Inflammatory macrophage treated with lipopolysaccharide for 4 hours (primary cell): ENCODE measurements at regions not wholly inside any gene's neighbourhood (a gene's known extent, or its start where the extent isn't known, plus 50 kb on each side); places are given as distances from the start of the nearest gene placed in this dataset.

Experiments
- DNase-seq: peaks from one replicate; pipeline ENCODE4 v3.0.0-alpha.2; 2020

DNA sequence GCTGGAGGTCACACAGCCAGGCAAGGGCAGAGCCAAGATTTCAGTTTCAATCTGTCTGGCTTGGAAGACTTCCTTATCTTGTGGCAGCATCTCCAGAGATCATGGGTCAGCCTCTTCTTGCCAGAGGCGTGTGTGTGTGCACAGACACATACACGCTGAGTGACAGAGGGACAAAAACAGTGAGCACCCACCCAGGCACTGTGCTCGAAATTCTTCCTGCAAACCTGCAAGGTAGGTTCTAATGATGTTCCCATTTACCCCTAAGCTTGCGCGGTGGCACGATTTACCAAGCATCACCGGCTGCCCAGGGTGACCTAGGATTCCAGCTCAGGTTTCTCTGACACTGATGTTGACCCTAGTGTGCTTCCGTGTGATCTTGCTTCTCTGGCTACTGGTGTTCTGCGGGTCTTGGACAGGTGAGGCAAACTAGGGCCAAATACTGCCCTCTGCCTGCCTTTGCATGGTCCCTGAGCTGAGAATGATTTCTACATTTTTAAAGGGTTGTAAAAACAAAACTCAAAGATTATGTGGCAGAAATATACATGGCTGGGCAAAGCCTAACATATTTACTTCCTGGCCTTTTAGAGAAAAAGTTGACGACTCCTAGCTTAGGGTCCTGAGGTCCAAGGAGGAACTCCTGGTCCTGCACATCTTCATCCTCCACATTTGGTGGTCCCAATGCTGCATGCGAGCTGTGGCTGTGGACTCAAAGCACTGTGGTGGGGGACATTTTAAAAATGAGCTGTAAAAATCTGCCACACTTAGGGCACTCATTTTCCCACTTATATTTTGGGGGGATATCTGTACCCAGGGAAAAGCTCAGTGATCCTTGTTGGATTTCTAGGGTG, 268.5 kb downstream of the RPS24 start:
- peak; percentile 54 for DNase-seq

DNA sequence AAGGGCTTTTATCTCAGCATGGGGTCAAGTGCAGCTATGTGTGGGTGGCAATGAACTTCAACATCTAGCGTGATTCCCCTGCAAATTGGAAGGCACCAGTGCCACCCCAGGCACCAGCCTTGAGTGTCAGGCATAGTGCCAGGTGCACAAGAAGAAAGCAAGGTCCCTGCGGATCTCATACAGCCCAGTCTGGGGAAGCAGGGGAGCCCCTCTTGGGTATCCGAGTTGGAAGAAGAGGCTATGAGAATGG, 269.0 kb downstream of the RPS24 start:
- DNase-seq: no peak

DNA sequence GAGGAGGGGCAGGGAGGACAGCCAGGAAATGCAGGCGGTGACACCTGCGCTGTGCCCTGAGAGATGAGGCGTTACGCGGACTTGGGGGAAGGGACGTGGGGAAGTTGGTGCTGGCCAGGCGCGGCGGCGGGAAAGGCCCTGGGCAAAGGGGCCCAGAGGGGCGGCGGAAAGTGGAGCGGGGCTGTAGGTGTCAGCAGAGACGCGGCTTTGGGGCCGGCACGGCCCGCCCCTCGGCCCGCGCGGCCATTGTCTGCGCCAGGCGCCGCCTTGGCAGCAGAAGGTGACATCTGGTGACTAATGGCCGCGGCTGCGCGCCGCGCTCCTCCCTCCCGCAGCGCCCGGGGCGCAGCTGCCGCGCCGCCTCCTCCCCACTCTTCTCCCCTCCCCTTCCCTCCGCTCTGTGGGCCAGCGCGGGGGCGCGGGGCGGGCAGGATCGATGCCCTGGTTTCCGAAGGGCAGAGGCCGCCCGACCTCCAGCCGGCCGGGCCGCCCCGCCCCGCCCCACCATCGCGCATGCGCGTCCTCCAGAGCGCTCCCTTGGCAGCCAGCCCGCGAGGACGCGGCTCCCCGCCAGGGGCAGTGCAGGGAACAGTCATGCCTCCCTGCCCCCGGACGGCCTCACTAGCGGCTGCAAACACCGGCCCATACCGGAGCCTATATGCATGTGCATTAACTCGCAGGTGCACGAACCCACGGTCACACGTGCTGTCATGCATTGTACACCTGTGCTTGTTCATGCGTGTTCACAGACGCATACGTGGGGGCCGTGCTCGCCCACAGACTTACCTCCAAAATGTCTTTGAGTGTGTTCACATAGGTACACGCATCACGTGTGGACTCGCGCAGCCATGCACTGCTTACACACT, 269.6 kb downstream of the RPS24 start:
- DNase-seq: peak; percentile 96

DNA sequence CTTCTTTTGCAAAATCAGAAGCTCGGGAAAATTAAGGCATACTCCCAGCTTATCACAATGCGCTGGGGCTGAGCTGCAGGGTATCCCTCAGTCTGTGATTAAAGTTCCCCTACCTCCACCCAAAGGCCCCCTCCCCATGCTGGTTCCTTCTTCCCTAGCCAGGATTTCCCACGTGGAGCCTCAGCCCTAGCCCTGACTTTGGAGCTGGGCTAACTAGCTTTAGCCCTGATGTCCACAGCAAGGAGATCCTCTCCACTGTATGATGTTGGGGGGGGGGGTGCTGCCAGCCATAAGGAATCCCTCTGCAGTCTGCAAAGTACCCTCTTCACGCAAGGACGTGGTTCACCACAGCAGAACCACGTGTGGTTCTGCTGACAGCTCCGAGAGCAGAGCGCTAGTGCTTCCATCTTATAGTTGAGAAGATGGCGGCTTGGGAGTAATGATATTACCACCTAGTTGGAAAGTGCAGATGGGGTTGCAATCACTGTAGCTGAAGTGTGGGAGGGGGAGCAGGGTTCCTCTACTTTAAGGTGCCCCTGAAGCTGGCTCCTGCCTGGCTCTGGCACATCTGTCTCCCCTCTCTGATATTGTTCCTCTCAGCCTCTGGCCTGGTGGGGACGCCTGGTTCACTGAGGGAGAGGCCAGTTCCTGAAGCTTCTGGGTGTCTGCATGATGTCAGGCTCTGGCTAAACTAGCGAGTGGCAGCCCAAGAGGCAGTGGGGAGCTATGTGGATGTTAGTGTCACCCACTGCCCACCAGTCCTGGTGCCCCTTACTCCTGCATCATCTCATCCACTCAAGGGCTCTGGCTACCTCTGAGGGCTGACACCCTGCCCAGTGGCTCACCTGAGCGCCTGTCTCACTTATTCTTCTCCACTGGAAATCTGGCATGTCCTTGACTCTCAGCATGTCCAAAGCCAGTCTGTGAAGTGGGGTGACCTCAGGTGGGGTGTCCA, 270.7 kb downstream of the RPS24 start:
- no peak for DNase-seq

DNA sequence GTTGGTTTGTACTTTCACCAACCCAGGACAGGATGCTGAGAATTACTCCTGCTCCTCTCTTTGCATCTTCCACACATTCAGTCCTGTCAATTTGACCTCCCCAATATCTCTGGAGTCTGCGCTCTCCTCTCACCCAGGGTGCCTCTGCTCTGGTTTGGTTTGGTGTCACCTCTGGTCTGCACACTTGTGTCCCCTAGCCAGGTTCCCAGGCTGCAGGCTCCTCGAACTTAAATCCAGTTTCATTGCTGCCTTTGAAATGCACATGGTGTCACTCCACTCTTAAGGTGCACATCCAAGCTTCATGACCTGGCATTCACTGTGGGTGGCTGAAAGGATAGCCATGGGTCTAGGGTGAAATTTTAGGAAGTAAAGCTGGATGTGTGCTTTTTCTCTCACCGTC, 271.6 kb downstream of the RPS24 start:
- DNase-seq: no peak

DNA sequence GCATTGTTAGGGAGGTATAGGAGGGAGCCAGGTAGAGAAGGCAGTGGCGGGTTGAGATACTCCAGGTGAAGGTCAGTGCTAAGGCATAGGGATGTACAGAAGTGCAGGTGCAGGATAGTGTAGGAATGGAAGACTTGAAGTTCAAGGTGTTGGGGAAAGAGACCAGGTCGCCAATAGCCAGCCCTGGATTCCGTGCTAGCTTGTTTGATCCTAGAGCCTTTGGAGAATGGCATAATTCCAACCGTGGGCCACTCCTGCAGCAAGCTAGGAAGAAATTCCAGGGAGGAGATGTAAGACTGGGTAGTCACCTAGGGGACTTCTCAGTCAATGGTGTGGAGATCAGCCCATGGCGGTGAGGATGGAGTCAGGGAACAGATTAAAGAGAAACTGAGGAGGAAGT, 272.7 kb downstream of the RPS24 start:
- no peak for DNase-seq

DNA sequence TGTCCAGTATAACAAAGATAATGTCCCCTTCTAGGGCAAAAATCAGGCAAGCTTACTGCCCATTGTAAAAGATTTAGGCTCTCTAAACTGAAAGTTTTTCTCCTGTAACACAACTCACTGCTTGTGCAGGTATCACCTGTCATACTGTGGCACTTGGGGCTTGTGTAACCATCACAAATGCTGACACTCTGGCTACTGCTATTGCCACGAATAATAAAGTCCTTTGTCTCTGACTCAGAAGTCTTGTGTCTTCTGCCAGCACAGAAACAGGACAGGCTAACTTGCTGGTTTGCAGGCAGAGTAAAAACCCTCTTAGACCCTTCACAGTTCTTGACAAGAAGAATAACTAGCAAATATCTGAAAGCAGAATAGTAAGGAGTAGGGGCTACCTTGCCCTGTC, 273.9 kb downstream of the RPS24 start:
- DNase-seq: no peak

DNA sequence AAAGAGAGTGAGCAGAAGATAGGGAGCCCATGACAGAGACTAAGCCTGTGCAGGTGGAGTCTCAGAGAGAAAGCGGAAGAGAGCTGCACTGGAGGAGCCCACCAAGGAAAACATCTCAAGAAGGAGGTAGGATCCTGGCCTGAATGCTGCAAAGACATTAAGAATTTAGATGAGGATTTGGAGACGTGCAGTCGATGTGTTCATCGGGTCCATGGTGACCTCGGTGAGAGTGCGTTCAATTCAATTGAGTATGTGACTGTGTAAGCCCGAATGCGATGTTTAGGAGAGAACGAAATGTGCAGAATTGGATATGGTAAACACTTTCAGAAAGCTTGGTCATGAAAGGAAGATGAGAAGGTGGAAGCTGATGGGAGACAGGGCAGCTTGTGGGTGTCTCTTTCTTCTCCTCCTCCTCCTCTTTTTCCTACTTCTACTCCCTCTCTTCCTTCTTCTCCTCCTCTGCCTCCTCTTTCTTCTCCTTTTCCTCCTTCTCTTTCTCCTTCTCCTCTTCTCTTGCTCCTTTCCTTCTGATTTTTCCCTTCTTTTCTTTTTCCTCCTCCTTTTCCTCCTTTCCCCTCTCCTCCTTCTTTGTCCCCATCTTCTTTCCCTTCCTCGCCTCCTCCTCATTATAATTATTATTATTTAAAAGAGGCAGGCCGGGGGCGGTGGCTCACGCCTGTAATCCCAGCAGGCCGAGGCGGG, 276.0 kb downstream of the RPS24 start:
- DNase-seq: no peak

DNA sequence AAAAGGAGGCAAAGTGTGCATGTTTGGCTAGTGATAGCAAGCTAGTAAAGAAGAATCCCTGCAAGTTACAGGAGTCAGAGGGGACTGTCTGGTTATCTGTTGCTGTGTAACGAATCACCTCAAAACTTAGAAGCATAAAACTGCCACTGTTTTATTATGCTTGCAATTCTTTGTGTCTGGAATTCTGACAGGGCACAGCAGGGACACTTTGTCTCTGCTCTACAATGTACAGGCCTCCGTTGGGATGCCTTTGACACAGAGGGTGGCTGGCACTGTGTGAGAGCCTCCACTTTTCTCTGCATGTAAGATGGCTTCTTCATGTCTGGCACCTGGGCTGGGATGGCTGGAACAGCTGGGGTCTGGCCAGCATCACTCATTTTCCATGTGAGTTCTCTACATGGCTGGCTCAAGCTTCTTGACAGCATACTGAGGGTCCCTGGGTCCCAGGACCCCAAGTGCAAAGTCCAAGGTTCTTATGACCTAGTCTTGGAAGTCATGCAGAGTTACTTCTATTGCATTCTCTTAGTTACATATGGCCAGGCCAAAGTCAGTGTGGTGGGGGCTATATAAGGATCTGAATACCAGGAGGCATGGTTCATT, 276.9 kb downstream of the RPS24 start:
- no peak for DNase-seq

DNA sequence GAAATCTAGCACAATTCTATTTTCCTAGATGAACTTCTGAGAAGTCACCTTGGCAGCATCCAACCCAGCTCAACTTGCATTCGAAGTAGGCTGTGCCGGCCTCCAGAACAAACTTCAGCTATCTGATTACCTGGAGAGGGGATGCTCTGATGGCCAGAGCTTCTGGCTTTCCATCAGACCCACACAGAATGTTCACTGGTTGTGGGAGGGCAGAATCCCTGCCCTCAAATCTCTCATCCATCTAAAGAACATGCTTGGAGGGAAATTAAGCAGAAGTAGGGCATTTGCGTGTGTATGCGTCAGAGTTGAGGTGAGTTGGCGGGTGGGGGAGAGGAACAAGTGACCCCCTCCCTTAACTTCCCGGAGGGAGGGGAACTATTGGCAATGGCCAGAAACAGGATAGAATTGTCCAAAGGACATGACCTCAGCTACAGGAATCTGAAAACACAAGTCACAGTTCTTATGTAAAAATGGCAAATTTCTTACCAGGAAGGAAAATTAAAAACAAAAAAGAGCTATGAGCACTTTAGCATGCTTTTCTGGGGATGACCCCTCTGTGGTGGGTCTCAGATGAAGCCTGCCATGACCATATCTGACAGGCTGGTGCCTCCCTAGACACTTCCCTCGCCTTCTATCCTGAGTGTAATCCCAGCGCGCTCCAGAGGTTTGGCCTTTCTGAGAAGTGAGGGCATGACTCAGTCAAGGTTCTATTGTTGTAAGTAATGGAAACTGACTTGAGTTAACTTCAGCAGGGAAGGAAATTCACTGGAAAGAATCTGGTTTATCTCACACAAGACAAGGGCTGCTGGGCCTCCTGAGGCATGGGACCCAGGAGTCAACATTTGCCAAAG, 278.8 kb downstream of the RPS24 start:
- DNase-seq: no peak

DNA sequence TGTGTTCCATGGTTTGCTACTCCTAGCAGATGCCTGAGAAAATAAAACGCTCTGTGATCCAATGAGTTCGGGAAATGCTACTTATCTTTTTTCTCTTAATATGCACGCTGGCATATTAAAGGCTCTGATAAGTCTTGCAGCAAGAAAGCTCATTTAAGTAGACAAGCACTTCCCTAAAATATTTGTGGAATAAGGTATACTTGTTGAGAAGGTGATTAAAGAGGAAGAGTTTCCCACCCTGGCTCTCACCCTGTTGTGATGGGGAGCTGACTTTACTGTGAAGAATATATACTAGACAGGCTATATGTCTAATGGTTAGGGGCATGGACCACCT, 279.4 kb downstream of the RPS24 start:
- no peak for DNase-seq

DNA sequence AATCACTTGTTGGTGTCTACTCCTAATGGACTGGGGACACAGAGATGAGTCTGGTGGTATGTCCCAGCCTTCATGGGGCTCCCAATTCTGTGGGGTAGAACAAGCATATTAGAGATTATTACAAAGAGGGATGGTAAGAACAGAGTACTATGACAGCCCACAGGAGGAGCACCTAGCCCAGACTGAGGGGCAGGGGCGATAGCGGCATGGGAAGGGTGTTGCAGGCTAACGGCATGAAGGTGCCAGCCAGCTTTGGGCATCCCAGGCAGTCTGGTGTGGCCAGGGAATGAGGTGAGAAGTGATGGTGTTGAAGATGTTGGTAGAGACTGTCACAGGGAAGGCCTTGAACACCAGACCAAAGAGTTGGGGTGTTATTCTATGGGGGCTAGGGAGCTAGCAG, 280.0 kb downstream of the RPS24 start:
- no peak for DNase-seq

DNA sequence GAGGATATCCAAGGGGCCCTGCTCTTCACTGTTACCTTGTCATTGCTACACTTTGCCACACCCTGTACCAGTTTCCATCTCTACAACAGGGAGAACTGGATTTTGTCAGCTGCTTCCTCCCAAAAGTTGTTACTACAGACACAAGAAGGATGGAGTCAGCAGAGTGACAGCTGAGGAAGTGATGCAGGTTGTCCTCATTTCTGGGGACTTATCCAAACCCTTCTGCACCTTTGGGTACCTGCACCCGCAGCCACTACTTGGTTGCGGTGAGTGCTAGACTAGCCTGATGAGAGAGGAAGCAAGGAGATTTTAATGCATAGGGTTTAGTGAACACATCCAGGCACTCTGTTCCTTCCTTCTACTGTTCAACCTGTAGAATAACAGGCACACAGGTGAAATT, 281.0 kb downstream of the RPS24 start:
- DNase-seq: no peak

DNA sequence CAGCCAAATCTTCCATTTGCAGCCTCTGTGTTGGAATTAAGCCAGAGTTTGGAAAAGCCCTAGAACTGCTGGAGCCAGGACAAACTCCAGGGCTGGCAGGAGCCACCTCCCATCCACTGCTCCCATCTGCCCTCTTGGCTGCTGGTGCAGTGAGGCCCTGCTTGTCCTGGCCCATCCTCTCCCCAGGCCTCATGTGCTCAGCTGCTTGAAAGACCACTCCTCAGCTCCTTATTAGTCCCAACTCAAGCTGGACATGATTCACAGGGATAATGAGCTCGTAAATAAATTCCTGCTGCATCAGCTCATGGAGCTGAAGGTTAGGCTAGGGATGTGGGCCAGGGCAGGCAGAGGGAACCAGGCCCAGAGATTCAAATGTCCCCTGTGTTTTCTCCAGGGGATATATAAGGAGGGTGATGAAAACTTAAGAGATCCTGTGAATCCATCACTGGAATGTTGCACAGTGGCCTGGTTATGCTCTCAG, 282.8 kb downstream of the RPS24 start:
- no peak for DNase-seq

DNA sequence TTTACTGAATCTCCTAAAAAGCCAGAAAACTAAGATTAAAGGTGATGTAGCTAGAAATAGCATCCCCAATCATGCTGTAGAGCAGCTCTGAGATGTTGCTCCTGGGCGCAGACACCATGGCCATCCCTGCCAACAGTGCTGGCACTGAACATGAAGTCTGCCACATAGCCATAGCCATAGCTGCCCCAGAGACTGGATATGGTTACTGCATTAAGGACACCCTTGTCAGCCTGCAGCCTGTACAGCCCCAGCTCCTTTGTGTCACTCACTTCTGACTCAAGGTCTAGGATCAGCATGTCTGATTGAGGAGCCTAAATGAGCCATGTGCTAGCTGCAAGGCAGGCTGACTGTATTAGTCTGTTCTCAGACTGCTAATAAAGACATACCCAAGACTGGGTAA, 284.6 kb downstream of the RPS24 start:
- no peak for DNase-seq

DNA sequence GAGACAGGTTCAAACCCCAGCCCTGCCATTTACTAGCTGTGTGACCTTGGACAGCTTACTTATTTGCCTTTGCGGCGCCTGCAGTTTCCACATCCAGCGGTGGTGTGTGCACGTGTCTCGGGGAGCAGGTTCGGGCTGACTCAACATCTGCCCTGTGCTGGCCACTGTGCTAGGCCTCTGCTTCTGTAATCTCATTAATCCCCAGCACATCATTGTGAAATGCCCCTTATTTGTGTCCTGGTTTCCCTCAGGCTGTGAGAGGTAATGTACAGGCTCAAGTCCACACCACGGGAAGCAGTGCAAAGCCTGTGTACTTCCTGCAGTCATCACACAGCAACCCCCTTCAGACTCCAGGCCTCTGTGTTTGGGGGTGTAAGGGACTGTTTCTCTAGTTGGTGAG, 285.7 kb downstream of the RPS24 start:
- no peak for DNase-seq

DNA sequence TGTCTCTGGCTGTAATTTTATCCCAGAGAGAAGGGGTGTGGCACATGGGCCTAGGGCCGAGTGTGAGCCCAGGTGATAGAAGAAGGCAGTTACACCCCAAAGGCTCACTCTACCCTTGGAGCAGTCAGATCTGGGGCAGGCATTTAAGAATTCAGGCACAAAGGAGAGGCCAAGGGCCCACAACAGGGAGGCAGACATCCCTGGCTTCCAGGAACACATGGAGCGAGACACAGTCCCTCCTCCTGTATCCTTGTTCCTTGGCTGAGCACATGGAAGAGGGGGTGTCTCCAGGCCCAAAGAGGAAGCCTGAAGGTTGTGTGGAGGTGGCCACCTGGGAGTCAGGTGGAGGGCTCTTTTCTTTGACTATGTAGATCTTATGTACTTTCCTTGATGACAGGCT, 286.2 kb downstream of the RPS24 start:
- no peak for DNase-seq

DNA sequence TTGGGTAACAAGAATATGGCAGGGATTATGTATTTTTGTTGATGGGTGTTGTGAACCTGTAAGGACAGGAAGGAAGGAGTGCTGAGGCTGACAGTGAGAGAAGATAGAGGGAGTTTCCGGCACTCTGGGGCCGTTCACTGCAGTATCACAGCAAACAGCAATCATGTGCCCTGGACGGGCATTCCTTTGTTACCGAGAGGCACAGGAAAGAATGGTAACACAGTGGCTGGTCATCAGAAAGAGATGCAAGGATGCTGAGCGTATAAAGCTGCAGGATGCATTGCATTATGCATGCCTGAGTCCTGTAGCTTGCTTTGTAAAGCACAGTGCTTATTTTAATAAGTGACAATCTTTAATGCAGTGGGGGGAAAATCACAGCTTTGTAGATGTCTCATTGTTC, 286.8 kb downstream of the RPS24 start:
- no peak for DNase-seq

DNA sequence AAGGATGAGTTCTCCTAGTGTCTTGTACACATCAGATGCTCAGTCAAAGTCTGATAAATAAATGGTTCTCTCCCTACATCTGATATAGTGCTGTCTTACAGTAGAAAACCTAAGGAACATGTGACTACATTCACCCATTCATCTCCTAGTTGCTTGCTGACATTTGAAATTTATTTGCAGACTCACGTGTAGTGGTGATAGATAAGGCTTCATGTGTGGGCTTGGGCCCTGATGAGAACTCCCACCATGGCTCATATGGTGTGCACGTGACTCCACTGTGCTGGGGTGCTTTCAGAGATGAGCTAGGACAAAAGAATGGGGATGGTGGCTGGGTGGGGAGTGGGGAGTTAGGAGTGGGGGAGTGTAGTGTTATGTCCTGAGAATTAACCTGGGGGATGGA, 287.3 kb downstream of the RPS24 start:
- no peak for DNase-seq

DNA sequence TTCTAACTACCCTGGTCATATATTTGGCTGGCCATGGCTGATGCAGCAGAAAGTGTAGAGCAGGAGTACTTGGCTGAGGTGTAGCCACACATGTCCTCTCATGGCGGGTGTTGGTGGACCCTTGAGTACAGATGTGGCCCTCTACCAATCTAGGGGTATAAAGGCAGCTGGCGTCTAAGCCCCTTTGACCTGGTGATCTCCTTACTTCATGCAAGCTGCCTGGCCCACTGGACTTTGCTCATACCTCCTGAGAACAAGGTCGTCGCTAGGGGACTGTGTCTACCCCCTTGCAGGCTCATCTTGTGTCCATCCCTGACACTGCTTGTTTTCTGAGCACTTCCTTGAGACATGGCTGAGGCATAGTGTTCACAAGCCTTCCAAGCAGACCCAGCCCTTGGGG, 287.8 kb downstream of the RPS24 start:
- DNase-seq: no peak

DNA sequence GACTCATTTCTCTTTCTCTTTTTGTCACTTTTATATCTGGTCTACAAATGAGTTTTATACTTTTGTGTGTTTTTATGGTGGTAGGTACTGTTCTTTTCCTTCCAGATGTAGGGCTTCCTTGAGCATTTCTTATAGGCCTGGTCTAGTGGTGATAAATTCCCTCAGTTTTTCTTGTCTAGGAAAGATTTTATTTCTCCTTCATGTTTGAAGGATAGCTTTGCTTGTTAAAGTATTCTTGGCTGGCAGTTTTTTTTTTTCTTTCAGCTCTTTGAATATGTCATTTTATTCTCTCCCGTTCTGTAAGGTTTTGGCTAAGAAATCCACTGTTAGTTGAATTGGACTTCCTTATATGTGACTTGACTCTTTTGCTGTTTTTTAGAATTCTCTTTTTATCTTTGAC, 292.7 kb downstream of the RPS24 start:
- DNase-seq: no peak
